ENCODE measurements at regions not wholly inside any gene's neighbourhood (a gene's known extent, or its start where the extent isn't known, plus 50 kb on each side); places are given as distances from the start of the nearest gene placed in this dataset.

DNA sequence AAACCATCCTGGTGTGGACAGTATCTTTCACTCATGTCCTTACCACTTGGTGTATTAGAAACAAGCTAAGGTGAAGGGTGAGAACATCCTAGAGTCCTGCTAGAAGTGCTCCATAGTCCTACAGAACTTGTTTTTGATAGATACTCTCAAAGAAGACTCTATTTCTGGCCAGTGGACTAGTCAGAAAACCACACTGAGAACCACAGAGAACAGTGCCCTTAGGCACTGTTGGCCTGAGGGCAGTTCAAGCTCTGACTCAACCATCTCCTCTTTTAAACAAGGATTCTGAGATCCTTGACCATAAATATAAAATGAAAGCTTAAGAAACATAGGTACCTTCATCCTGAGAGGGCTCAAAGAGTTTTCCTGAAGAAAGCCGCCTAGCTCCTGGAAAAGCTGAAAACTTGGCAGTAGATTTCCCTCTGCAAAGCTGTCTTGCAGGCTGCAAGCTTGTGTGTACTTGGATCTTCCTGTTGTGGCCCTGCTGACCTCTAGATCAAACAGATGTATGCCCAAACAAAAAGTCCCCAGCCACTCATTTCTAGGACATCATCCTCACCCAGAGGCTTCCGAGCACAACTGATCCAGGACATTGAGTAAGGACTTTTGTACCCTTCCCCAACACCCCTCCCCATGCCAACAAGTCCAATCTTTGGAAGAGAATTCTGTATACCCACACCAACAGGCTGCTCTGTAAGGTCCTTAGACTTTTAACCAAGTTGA is 111.6 kb upstream of the CXCL13 start:
- no peak overlapping the region for H3K9ac ChIP-seq (ENCODE audit: control insufficient read depth, insufficient read depth, low read length)
- DNase-seq (ENCODE audit: low read depth, low spot score) (no peak), FAIRE-seq (no peak), ATAC-seq (peak; percentile 79)
- ChIA-PET CTCF (interaction anchor here (0.6 to 1.2 kb wide), 3 partner anchors 20 to 1547 kb away, joined by 3 to 4 read pairs (median 4); no protein-coding TSS in a partner anchor), RAD21 (ENCODE audit: unreplicated experiment) (interaction anchor here (0.5 to 1.0 kb wide), 3 partner anchors 15 to 93 kb away, joined by 3 to 4 read pairs (median 3); no protein-coding TSS in a partner anchor), SMC1A (ENCODE audit: uncharacterized antibody, unreplicated experiment) (interaction anchor here (1.3 kb wide), 1 partner anchor 93 kb away, joined by 3 read pairs; no protein-coding TSS in a partner anchor), POLR2A (no interaction called here)
- H4K20me1 ChIP-seq (ENCODE audit: control insufficient read depth, insufficient read depth) = no peaks in the 10 kb centered on the region
- TF ChIP-seq IRF4 (IDR thresholded peaks at IDR 0.05; ENCODE audit: low read depth, low read length) (no peak), RUNX3 (IDR thresholded peaks at IDR 0.05; ENCODE audit: low read length) (peak; percentile 60)
- H2AFZ ChIP-seq (ENCODE audit: control insufficient read depth, low read depth, low read length) = no peak overlapping the region; the same call in 1 of the 2 replicates
- 48% methylated on average over 2 of the region's 2 CpGs for WGBS (ENCODE audit: insufficient coverage, insufficient replicate concordance, low lambda C conversion rate, missing lambda C conversion rate)
- peak overlapping the region; percentile 18; the same call in 1 of the 2 replicates for H3K27ac ChIP-seq (ENCODE audit: control insufficient read depth, insufficient read depth)
- no peaks in the 10 kb centered on the region for H3K27me3 ChIP-seq (replicated peaks in 1 of 2; ENCODE audit: control insufficient read depth in 2 of 2, insufficient read depth in 2 of 2, low read length in 1 of 2)
- H3K79me2 ChIP-seq (ENCODE audit: control insufficient read depth, insufficient read depth, low read length) = no peaks in the 10 kb centered on the region
- H3K4me3 ChIP-seq = no peak overlapping the region
- H3K4me2 ChIP-seq (ENCODE audit: control insufficient read depth, insufficient read depth) = peak overlapping the region; percentile 72
- no peaks in the 10 kb centered on the region for H3K36me3 ChIP-seq (ENCODE audit: control insufficient read depth in 2 of 2, insufficient read depth in 2 of 2, low read length in 1 of 2)
- intact Hi-C loops (cut with micrococcal nuclease; ENCODE audit: unreplicated experiment) (loop anchor here (2.0 kb wide), 1 partner anchor 93 kb away; no protein-coding TSS in a partner anchor), in situ Hi-C loops (cut with MboI) (no loop called here)
- H3K9me3 ChIP-seq (replicated peaks; ENCODE audit: control insufficient read depth, insufficient read depth, low read length) = no peaks in the 10 kb centered on the region; the same call in 2 of the 3 replicates
- BruUV-seq (replicated peaks) = no TSS peak
- H3K4me1 ChIP-seq (ENCODE audit: control insufficient read depth, insufficient read depth, low read length) = peaks cover 5% of the 10 kb centered on the region; the same call in 1 of the 2 replicates

DNA sequence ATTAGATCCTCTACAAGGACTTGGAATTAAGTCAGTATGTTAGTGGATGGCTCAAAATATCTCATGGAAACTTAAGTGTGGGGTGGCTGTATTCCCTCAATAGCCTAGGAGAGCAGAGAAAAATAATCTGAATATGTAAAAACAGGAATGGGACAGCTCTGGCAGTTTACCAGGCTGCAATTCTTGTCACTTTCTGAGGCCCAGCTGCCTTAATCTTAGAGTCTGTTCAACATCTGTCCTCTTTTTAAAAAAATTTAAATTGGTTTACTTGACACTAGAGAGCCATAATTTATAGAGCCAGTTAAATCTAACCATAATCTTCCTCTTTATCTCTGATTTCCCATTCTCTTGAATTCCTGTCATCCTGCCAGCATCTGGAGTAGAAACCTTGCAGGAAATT is 109.2 kb upstream of the CXCL13 start:
- no TSS peak for BruUV-seq (replicated peaks)
- intact Hi-C loops (cut with micrococcal nuclease; ENCODE audit: unreplicated experiment) = no loop called here
- FAIRE-seq (no peak), ATAC-seq (no peak), DNase-seq (ENCODE audit: low read depth, low spot score) (no peak)
- no peak overlapping the region for H3K27ac ChIP-seq (ENCODE audit: control insufficient read depth, insufficient read depth)
- peaks cover 5% of the 10 kb centered on the region; the same call in 1 of the 2 replicates for H3K4me1 ChIP-seq (ENCODE audit: control insufficient read depth, insufficient read depth, low read length)
- CTCF ChIA-PET = interaction anchor here (3.1 kb wide), 1 partner anchor 105 kb away, joined by 9 read pairs; no protein-coding TSS in a partner anchor
- in situ Hi-C loops (cut with MboI) = no loop called here
- H3K4me3 ChIP-seq = no peak overlapping the region
- no peaks in the 10 kb centered on the region for H3K36me3 ChIP-seq (ENCODE audit: control insufficient read depth in 2 of 2, insufficient read depth in 2 of 2, low read length in 1 of 2)
- SMC1A ChIA-PET (ENCODE audit: uncharacterized antibody, unreplicated experiment) = no interaction called here
- TF ChIP-seq, protein P1, sequence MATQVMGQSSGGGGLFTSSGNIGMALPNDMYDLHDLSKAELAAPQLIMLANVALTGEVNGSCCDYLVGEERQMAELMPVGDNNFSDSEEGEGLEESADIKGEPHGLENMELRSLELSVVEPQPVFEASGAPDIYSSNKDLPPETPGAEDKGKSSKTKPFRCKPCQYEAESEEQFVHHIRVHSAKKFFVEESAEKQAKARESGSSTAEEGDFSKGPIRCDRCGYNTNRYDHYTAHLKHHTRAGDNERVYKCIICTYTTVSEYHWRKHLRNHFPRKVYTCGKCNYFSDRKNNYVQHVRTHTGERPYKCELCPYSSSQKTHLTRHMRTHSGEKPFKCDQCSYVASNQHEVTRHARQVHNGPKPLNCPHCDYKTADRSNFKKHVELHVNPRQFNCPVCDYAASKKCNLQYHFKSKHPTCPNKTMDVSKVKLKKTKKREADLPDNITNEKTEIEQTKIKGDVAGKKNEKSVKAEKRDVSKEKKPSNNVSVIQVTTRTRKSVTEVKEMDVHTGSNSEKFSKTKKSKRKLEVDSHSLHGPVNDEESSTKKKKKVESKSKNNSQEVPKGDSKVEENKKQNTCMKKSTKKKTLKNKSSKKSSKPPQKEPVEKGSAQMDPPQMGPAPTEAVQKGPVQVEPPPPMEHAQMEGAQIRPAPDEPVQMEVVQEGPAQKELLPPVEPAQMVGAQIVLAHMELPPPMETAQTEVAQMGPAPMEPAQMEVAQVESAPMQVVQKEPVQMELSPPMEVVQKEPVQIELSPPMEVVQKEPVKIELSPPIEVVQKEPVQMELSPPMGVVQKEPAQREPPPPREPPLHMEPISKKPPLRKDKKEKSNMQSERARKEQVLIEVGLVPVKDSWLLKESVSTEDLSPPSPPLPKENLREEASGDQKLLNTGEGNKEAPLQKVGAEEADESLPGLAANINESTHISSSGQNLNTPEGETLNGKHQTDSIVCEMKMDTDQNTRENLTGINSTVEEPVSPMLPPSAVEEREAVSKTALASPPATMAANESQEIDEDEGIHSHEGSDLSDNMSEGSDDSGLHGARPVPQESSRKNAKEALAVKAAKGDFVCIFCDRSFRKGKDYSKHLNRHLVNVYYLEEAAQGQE (IDR thresholded peaks at IDR 0.05; ENCODE audit: low read depth, low read length) = no peak
- no peak for TF ChIP-seq TCF3 (IDR thresholded peaks at IDR 0.05; ENCODE audit: borderline replicate concordance, insufficient read depth, low read depth, low read length)
- no peak for TF ChIP-seq NR2C2 (IDR thresholded peaks at IDR 0.05; ENCODE audit: borderline replicate concordance, control insufficient read depth, insufficient read length, low read depth)
- TF ChIP-seq ASH2L (IDR thresholded peaks at IDR 0.05; ENCODE audit: borderline replicate concordance, low read depth) = no peak
- TF ChIP-seq BRCA1 (IDR thresholded peaks at IDR 0.05; ENCODE audit: low read depth, low read length) = no peak
- TF ChIP-seq CBX5 (IDR thresholded peaks at IDR 0.05; ENCODE audit: low read depth) = no peak
- TF ChIP-seq STAT3 (IDR thresholded peaks at IDR 0.05; ENCODE audit: low read depth, low read length) = no peak
- TF ChIP-seq WRNIP1 (IDR thresholded peaks at IDR 0.05; ENCODE audit: borderline replicate concordance, low read depth, low read length) = no peak
- TF ChIP-seq GATAD2B (conservative IDR thresholded peaks at IDR 0.05; ENCODE audit: low read depth) = no peak
- no peak for TF ChIP-seq EZH2 (IDR thresholded peaks at IDR 0.05; ENCODE audit: borderline replicate concordance, control insufficient read depth, low read depth, low read length)
- TF ChIP-seq ZSCAN29 (IDR thresholded peaks at IDR 0.05) = no peak
- H4K20me1 ChIP-seq (ENCODE audit: control insufficient read depth, insufficient read depth) = no peaks in the 10 kb centered on the region
- H2AFZ ChIP-seq (ENCODE audit: control insufficient read depth, low read depth, low read length) = no peak overlapping the region
- POLR2A ChIA-PET = no interaction called here
- no peak overlapping the region for H3K9ac ChIP-seq (ENCODE audit: control insufficient read depth, insufficient read depth, low read length)
- no peaks in the 10 kb centered on the region for H3K27me3 ChIP-seq (replicated peaks in 1 of 2; ENCODE audit: control insufficient read depth in 2 of 2, insufficient read depth in 2 of 2, low read length in 1 of 2)
- RAD21 ChIA-PET (ENCODE audit: unreplicated experiment) = no interaction called here
- no peaks in the 10 kb centered on the region for H3K79me2 ChIP-seq (ENCODE audit: control insufficient read depth, insufficient read depth, low read length)
- no peak overlapping the region for H3K4me2 ChIP-seq (ENCODE audit: control insufficient read depth, insufficient read depth)
- no peaks in the 10 kb centered on the region; the same call in 2 of the 3 replicates for H3K9me3 ChIP-seq (replicated peaks; ENCODE audit: control insufficient read depth, insufficient read depth, low read length)

All from GM12878 (cell line).